H1 (cell line): ENCODE measurements at regions not wholly inside any gene's neighbourhood (a gene's known extent, or its start where the extent isn't known, plus 50 kb on each side); places are given as distances from the start of the nearest gene placed in this dataset.
"Not testable (repeated sequence)": the region's sequence is repeated elsewhere in the genome, so short reads cannot be mapped to it uniquely, and the experiment has no call there.

Source experiments
- EZH2 ChIP-seq: fragments of 200-600 bp; sonication (generic); IDR thresholded peaks from 2 replicates; pipeline ENCODE4 v1.7.1; 2012; ENCODE audit warnings: low read depth, mild to moderate bottlenecking, moderate library complexity, low read length, inconsistent platforms; ENCODE audit not compliant: severe bottlenecking
- FOSL1 ChIP-seq: IDR thresholded peaks from 2 replicates; pipeline ENCODE4 v1.6.1; 2011; ENCODE audit warnings: mild to moderate bottlenecking, low read depth, low read length, moderate library complexity; ENCODE audit not compliant: insufficient read depth
- RNF2 ChIP-seq: fragments of 200-900, 300-1000 bp; sonication (generic); IDR thresholded peaks from 2 replicates; pipeline ENCODE4 v1.7.1; 2016; ENCODE audit warnings: borderline replicate concordance, low read depth, mild to moderate bottlenecking, antibody characterized with exemption, low read length; ENCODE audit not compliant: poor library complexity, severe bottlenecking; ENCODE audit errors: missing control alignments
- TF ChIP-seq, protein P1 (sequence below), 3 experiments: IDR thresholded peaks; 1 replicate in 2 of 3; 2 replicates in 1 of 3; pipeline versions ENCODE4 v1.5.1 to v1.6.1; 2011; ENCODE audit warnings: low read length in 3 of 3, mild to moderate bottlenecking in 3 of 3, inconsistent platforms in 2 of 3, low read depth in 1 of 3, moderate library complexity in 1 of 3; ENCODE audit not compliant: insufficient read depth in 1 of 3; ENCODE audit errors: control extremely low read depth in 1 of 3

DNA sequence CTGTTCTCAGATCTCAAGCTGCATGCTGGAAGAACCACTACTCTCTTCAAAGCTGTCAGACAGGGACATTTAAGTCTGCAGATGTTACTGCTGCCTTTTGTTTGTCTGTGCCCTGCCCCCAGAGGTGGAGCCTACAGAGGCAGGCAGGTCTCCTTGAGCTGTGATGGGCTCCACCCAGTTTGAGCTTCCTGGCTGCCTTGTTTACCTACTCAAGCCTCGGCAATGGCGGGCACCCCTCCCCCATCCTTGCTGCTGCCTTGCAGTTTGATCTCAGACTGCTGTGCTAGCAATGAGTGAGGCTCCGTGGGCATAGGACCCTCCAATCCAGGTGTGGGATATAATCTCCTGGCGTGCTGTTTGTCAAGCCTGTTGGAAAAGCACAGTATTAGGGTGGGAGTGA, 1122.9 kb downstream of the DNAJB9 start:
- not testable (repeated sequence) for TF ChIP-seq RNF2, FOSL1, EZH2
- TF ChIP-seq, protein P1, sequence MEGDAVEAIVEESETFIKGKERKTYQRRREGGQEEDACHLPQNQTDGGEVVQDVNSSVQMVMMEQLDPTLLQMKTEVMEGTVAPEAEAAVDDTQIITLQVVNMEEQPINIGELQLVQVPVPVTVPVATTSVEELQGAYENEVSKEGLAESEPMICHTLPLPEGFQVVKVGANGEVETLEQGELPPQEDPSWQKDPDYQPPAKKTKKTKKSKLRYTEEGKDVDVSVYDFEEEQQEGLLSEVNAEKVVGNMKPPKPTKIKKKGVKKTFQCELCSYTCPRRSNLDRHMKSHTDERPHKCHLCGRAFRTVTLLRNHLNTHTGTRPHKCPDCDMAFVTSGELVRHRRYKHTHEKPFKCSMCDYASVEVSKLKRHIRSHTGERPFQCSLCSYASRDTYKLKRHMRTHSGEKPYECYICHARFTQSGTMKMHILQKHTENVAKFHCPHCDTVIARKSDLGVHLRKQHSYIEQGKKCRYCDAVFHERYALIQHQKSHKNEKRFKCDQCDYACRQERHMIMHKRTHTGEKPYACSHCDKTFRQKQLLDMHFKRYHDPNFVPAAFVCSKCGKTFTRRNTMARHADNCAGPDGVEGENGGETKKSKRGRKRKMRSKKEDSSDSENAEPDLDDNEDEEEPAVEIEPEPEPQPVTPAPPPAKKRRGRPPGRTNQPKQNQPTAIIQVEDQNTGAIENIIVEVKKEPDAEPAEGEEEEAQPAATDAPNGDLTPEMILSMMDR (IDR thresholded peaks at IDR 0.05; ENCODE audit: control extremely low read depth in 1 of 3, insufficient read depth in 1 of 3, low read depth in 1 of 3, low read length in 3 of 3) = not testable (repeated sequence)
